Spleen (tissue), 7 donors: ENCODE measurements at regions not wholly inside any gene's neighbourhood (a gene's known extent, or its start where the extent isn't known, plus 50 kb on each side); places are given as distances from the start of the nearest gene placed in this dataset.

Experiments used
- CTCF ChIP-seq, 11 experiments: fragments of 200-600 bp in 7 of 11; fragments of 450-650 bp in 4 of 11; sonication (generic) in 4 of 11; IDR thresholded peaks in 8 of 11; conservative IDR thresholded peaks in 3 of 11; 1 replicate in 7 of 11; 2 replicates in 4 of 11; pipeline versions ENCODE4 v1.4.0 to v1.8.0; 2016 to 2021; ENCODE audit warnings: antibody characterized with exemption in 11 of 11, inconsistent platforms in 4 of 11, mild to moderate bottlenecking in 1 of 11
- POLR2A ChIP-seq, 3 donors: fragments of 450-650 bp; IDR thresholded peaks; one replicate each; pipeline ENCODE4 v1.5.1; 2017; ENCODE audit warnings: antibody characterized with exemption in 3 of 3, mild to moderate bottlenecking in 1 of 3
- donor health status: DM: no; HTN: no; CAD: no; lungs with moderate emphysema.
- donor health status: DM: no; HTN: no; CAD: no.
- donor health status: DM: no; HTN: no; CAD: no.

GRCh38 chrY:12422536-12422935, 278.5 kb upstream of the USP9Y start:
- no peak for TF ChIP-seq POLR2A (IDR thresholded peaks at IDR 0.05)
- TF ChIP-seq CTCF (IDR thresholded peaks at IDR 0.05 in 8 of 11, conservative IDR thresholded peaks at IDR 0.05 in 3 of 11): no peak
